Thoracic aorta (tissue), 2 donors: ENCODE measurements at regions not wholly inside any gene's neighbourhood (a gene's known extent, or its start where the extent isn't known, plus 50 kb on each side); places are given as distances from the start of the nearest gene placed in this dataset.
A peak's percentile ranks its signal among the peaks of the same experiment; 100 is the strongest.

Source experiments
- ATAC-seq: fragments of 150-250 bp; one replicate; pipeline ENCODE4 v1.8.0; 2017; ENCODE audit warnings: low read depth; ENCODE audit not compliant: insufficient number of reproducible peaks, low FRiP score
- DNase-seq: peaks from one replicate; pipeline ENCODE4 v3.0.0-alpha.2; 2020; ENCODE audit warnings: low spot score
- H3K27ac ChIP-seq, 2 donors: fragments of 200-600 bp; sonication (generic); 1 replicate in 1 of 2; 2 replicates in 1 of 2; pipeline ENCODE4 v1.5.1; 2016; ENCODE audit warnings: mild to moderate bottlenecking in 2 of 2, moderate library complexity in 2 of 2
- H3K27me3 ChIP-seq: fragments of 200-600 bp; sonication (generic); replicated peaks from 2 replicates; pipeline ENCODE4 v1.6.0; 2016; ENCODE audit warnings: mild to moderate bottlenecking; ENCODE audit not compliant: insufficient read depth
- H3K36me3 ChIP-seq: fragments of 200-600 bp; sonication (generic); one replicate; pipeline ENCODE4 v1.5.1; 2016
- H3K4me1 ChIP-seq, 2 donors: fragments of 200-600 bp; sonication (generic); 1 replicate in 1 of 2; 2 replicates in 1 of 2; pipeline versions ENCODE4 v1.5.1 to v1.6.0; 2016; ENCODE audit warnings: low read depth in 2 of 2, mild to moderate bottlenecking in 1 of 2; ENCODE audit not compliant: control insufficient read depth in 1 of 2
- H3K4me3 ChIP-seq: fragments of 200-600 bp; sonication (generic); 2 replicates; pipeline ENCODE4 v1.5.1; 2016; ENCODE audit warnings: mild to moderate bottlenecking
- H3K9me3 ChIP-seq: fragments of 200-600 bp; sonication (generic); 2 replicates; pipeline ENCODE4 v1.5.1; 2016
- CTCF ChIP-seq: fragments of 200-600 bp; sonication (generic); IDR thresholded peaks from one replicate; pipeline ENCODE4 v1.5.1; 2019; ENCODE audit warnings: antibody characterized with exemption

- H3K4me3 ChIP-seq, result no peak overlapping the region
- H3K4me1 ChIP-seq, result no peaks in the 10 kb centered on the region
- no peaks in the 10 kb centered on the region for H3K36me3 ChIP-seq
- ATAC-seq (no peak), DNase-seq (no peak)
- H3K9me3 ChIP-seq, result no peaks in the 10 kb centered on the region
- no peak overlapping the region for H3K27ac ChIP-seq
- no peaks in the 10 kb centered on the region for H3K27me3 ChIP-seq
- peak; percentile 86 for TF ChIP-seq CTCF
These were observed 164.2 kb upstream of the C1orf21 start for GRCh38 chr1:184222652-184223052.

GRCh38 chr1:184223216-184223615 is 163.6 kb upstream of the C1orf21 start:
- TF ChIP-seq CTCF, result no peak
- ATAC-seq (no peak), DNase-seq (no peak)
- no peak overlapping the region for H3K27ac ChIP-seq
- no peaks in the 10 kb centered on the region for H3K27me3 ChIP-seq
- no peaks in the 10 kb centered on the region for H3K36me3 ChIP-seq
- no peaks in the 10 kb centered on the region for H3K9me3 ChIP-seq
- H3K4me3 ChIP-seq, result no peak overlapping the region
- no peaks in the 10 kb centered on the region for H3K4me1 ChIP-seq

GRCh38 chr1:184225283-184226099 is 161.3 kb upstream of the C1orf21 start:
- Histone ChIP-seq H3K4me1 (no peaks in the 10 kb centered on the region), H3K27me3 (no peaks in the 10 kb centered on the region), H3K36me3 (no peaks in the 10 kb centered on the region), H3K9me3 (no peaks in the 10 kb centered on the region), H3K4me3 (no peak overlapping the region), H3K27ac (no peak overlapping the region)
- DNase-seq (no peak), ATAC-seq (no peak)
- TF ChIP-seq CTCF, result no peak

- H3K4me3 ChIP-seq, result no peak overlapping the region
- no peak overlapping the region for H3K27ac ChIP-seq
- H3K9me3 ChIP-seq, result no peaks in the 10 kb centered on the region
- TF ChIP-seq CTCF, result no peak
- ATAC-seq (no peak), DNase-seq (no peak)
- no peaks in the 10 kb centered on the region for H3K27me3 ChIP-seq
- no peaks in the 10 kb centered on the region for H3K36me3 ChIP-seq
- H3K4me1 ChIP-seq, result no peaks in the 10 kb centered on the region
These were observed 160.7 kb upstream of the C1orf21 start for GRCh38 chr1:184226100-184226487.

- no peaks in the 10 kb centered on the region for H3K4me1 ChIP-seq
- ATAC-seq, result no peak
- no peak for TF ChIP-seq CTCF
These were observed 158.3 kb upstream of the C1orf21 start for GRCh38 chr1:184228558-184228957.

More at GRCh38 chr1:184228558-184228957, 158.3 kb upstream of the C1orf21 start:
- no peaks in the 10 kb centered on the region for H3K27me3 ChIP-seq
- DNase-seq, result no peak
- H3K36me3 ChIP-seq, result no peaks in the 10 kb centered on the region
- no peak overlapping the region for H3K4me3 ChIP-seq
- no peaks in the 10 kb centered on the region for H3K9me3 ChIP-seq
- no peak overlapping the region for H3K27ac ChIP-seq
